Osteoblast (primary cell): ENCODE measurements at regions not wholly inside any gene's neighbourhood (a gene's known extent, or its start where the extent isn't known, plus 50 kb on each side); places are given as distances from the start of the nearest gene placed in this dataset.
A peak's percentile ranks its signal among the peaks of the same experiment; 100 is the strongest.

Experiments used
- DNase-seq: peaks from one replicate; pipeline ENCODE4 v3.0.0; 2011; ENCODE audit warnings: low spot score, mixed read lengths; ENCODE audit not compliant: insufficient read length; ENCODE audit errors: missing footprints
- H2AFZ ChIP-seq: 2 replicates; pipeline ENCODE4 v1.6.0; 2011; ENCODE audit warnings: mild to moderate bottlenecking, low read length
- H3K27ac ChIP-seq: 2 replicates; pipeline ENCODE4 v1.5.1; 2011; ENCODE audit warnings: mild to moderate bottlenecking, low read depth, low read length, moderate library complexity
- H3K27me3 ChIP-seq: 2 replicates; pipeline ENCODE4 v1.6.0; 2012; ENCODE audit warnings: mild to moderate bottlenecking, control low read depth, inconsistent platforms, low read length, moderate library complexity; ENCODE audit not compliant: insufficient read depth
- H3K36me3 ChIP-seq: 2 replicates; pipeline ENCODE4 v1.5.1; 2011; ENCODE audit warnings: mild to moderate bottlenecking, low read length, control low read depth, moderate library complexity; ENCODE audit not compliant: insufficient read depth
- H3K4me1 ChIP-seq: 2 replicates; pipeline ENCODE4 v1.5.1; 2011; ENCODE audit warnings: mild to moderate bottlenecking, low read length, control low read depth, moderate library complexity; ENCODE audit not compliant: insufficient read depth
- H3K4me2 ChIP-seq: 2 replicates; pipeline ENCODE4 v1.6.0; 2011; ENCODE audit warnings: mild to moderate bottlenecking, low read length; ENCODE audit not compliant: insufficient read depth
- H3K4me3 ChIP-seq: fragments of 200-600 bp; sonication (generic); 3 replicates; pipeline ENCODE4 v1.5.1; 2012; ENCODE audit warnings: mild to moderate bottlenecking, low read length, inconsistent platforms; ENCODE audit not compliant: insufficient read depth
- H3K79me2 ChIP-seq: 2 replicates; pipeline ENCODE4 v1.6.0; 2012; ENCODE audit warnings: mild to moderate bottlenecking, low read length, control low read depth, inconsistent platforms; ENCODE audit not compliant: insufficient read depth
- H3K9me3 ChIP-seq: 2 replicates; pipeline ENCODE4 v1.5.1; 2011; ENCODE audit warnings: low read depth, low read length, control low read depth
- H4K20me1 ChIP-seq: 2 replicates; pipeline ENCODE4 v1.6.0; 2012; ENCODE audit warnings: mild to moderate bottlenecking, low read length, control low read depth; ENCODE audit not compliant: insufficient read depth
- TF ChIP-seq, protein P1 (sequence below): IDR thresholded peaks from 2 replicates; pipeline ENCODE4 v1.5.1; 2011; ENCODE audit warnings: mild to moderate bottlenecking, low read depth, low read length, moderate library complexity; ENCODE audit errors: extremely low read depth

- Histone ChIP-seq H3K4me2 (peak overlapping the region; percentile 1), H3K79me2 (no peaks in the 10 kb centered on the region), H3K27me3 (no peaks in the 10 kb centered on the region), H3K9me3 (no peaks in the 10 kb centered on the region), H4K20me1 (no peaks in the 10 kb centered on the region), H3K4me3 (no peak overlapping the region), H3K36me3 (no peaks in the 10 kb centered on the region), H3K4me1 (peaks cover 17% of the 10 kb centered on the region), H2AFZ (no peak overlapping the region), H3K27ac (peak overlapping the region; percentile 22)
- TF ChIP-seq, protein P1, sequence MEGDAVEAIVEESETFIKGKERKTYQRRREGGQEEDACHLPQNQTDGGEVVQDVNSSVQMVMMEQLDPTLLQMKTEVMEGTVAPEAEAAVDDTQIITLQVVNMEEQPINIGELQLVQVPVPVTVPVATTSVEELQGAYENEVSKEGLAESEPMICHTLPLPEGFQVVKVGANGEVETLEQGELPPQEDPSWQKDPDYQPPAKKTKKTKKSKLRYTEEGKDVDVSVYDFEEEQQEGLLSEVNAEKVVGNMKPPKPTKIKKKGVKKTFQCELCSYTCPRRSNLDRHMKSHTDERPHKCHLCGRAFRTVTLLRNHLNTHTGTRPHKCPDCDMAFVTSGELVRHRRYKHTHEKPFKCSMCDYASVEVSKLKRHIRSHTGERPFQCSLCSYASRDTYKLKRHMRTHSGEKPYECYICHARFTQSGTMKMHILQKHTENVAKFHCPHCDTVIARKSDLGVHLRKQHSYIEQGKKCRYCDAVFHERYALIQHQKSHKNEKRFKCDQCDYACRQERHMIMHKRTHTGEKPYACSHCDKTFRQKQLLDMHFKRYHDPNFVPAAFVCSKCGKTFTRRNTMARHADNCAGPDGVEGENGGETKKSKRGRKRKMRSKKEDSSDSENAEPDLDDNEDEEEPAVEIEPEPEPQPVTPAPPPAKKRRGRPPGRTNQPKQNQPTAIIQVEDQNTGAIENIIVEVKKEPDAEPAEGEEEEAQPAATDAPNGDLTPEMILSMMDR, result no peak
- DNase-seq, result peak; percentile 73
Measured at GRCh38 chr1:209319057-209319432, 264.5 kb upstream of the CAMK1G start.

- peak overlapping the region; percentile 22 for H3K27ac ChIP-seq
Measured at GRCh38 chr1:209319549-209319948, 264.0 kb upstream of the CAMK1G start.

DNA sequence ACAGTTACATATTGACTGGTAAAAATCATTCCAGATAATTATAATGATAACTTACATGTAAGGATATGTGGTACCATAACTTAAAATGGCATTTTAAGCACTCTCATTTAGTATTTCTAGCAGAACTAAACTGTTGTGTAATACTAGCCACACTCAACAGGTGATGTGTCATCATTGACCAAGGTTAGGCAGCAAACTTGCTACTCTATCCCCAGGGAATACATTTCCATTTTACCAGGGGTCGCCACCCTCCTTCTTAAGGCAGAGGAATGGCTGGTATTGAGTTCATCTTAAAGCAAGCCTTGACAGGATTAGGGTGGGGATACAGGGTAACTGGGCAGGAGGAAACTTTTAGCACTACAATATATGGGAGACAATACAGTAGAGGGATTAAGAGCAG, 259.8 kb upstream of the CAMK1G start:
- no peak overlapping the region for H3K27ac ChIP-seq
- peaks cover 11% of the 10 kb centered on the region for H3K4me1 ChIP-seq
- TF ChIP-seq, protein P1, result no peak
- H4K20me1 ChIP-seq, result no peaks in the 10 kb centered on the region
- H3K4me2 ChIP-seq, result no peak overlapping the region
- no peaks in the 10 kb centered on the region for H3K79me2 ChIP-seq
- H3K9me3 ChIP-seq, result no peaks in the 10 kb centered on the region
- DNase-seq, result no peak
- no peaks in the 10 kb centered on the region for H3K27me3 ChIP-seq
- no peak overlapping the region for H2AFZ ChIP-seq
- H3K4me3 ChIP-seq, result no peak overlapping the region
- H3K36me3 ChIP-seq, result no peaks in the 10 kb centered on the region

More at GRCh38 chr1:209319549-209319948, 264.0 kb upstream of the CAMK1G start:
- H3K9me3 ChIP-seq, result no peaks in the 10 kb centered on the region
- H3K4me1 ChIP-seq, result peaks cover 17% of the 10 kb centered on the region
- no peaks in the 10 kb centered on the region for H3K36me3 ChIP-seq
- H3K4me3 ChIP-seq, result no peak overlapping the region
- peak overlapping the region; percentile 34 for H2AFZ ChIP-seq
- no peaks in the 10 kb centered on the region for H3K79me2 ChIP-seq
- TF ChIP-seq, protein P1, result peak; percentile 17
- peak; percentile 78 for DNase-seq
- H3K4me2 ChIP-seq, result peak overlapping the region; percentile 1
- no peaks in the 10 kb centered on the region for H3K27me3 ChIP-seq
- H4K20me1 ChIP-seq, result no peaks in the 10 kb centered on the region

GRCh38 chr1:209324901-209325871, 258.3 kb upstream of the CAMK1G start:
- no peaks in the 10 kb centered on the region for H3K79me2 ChIP-seq
- H3K36me3 ChIP-seq, result no peaks in the 10 kb centered on the region
- TF ChIP-seq, protein P1, result no peak
- H4K20me1 ChIP-seq, result no peaks in the 10 kb centered on the region
- no peak overlapping the region for H3K4me3 ChIP-seq
- H2AFZ ChIP-seq, result no peak overlapping the region
- no peaks in the 10 kb centered on the region for H3K27me3 ChIP-seq
- no peak for DNase-seq
- no peaks in the 10 kb centered on the region for H3K4me1 ChIP-seq
- H3K9me3 ChIP-seq, result no peaks in the 10 kb centered on the region
- no peak overlapping the region for H3K4me2 ChIP-seq
- no peak overlapping the region for H3K27ac ChIP-seq
